IPS-15b (cell line): ENCODE measurements at regions not wholly inside any gene's neighbourhood (a gene's known extent, or its start where the extent isn't known, plus 50 kb on each side); places are given as distances from the start of the nearest gene placed in this dataset.
"Not testable (repeated sequence)": the region's sequence is repeated elsewhere in the genome, so short reads cannot be mapped to it uniquely, and the experiment has no call there.

Source experiments
- H3K27me3 ChIP-seq: one replicate; pipeline ENCODE4 v1.6.1; 2013; ENCODE audit warnings: low read length; ENCODE audit not compliant: control insufficient read depth, insufficient read depth
- H3K36me3 ChIP-seq: one replicate; pipeline ENCODE4 v1.6.1; 2013; ENCODE audit warnings: low read length; ENCODE audit not compliant: control insufficient read depth, insufficient read depth
- H3K4me1 ChIP-seq: one replicate; pipeline ENCODE4 v1.6.1; 2013; ENCODE audit warnings: mild to moderate bottlenecking, low read length; ENCODE audit not compliant: control insufficient read depth, insufficient read depth
- H3K4me3 ChIP-seq: one replicate; pipeline ENCODE4 v1.5.1; 2013; ENCODE audit warnings: low read depth, low read length
- H3K9ac ChIP-seq: one replicate; pipeline ENCODE4 v1.6.1; 2013; ENCODE audit warnings: low read depth, mild to moderate bottlenecking, low read length
- H3K9me3 ChIP-seq: one replicate; pipeline ENCODE4 v1.6.1; 2013; ENCODE audit warnings: mild to moderate bottlenecking, low read length; ENCODE audit not compliant: control insufficient read depth, insufficient read depth

- no peaks in the 10 kb centered on the region for H3K9me3 ChIP-seq
- no peaks in the 10 kb centered on the region for H3K36me3 ChIP-seq
- H3K9ac ChIP-seq, result no peak overlapping the region
- H3K4me3 ChIP-seq, result no peak overlapping the region
- H3K27me3 ChIP-seq, result no peaks in the 10 kb centered on the region
- H3K4me1 ChIP-seq, result no peaks in the 10 kb centered on the region
Measured at GRCh38 chr9:31870276-31870675, 514.2 kb upstream of the ACO1 start.

- H3K9ac ChIP-seq, result no peak overlapping the region
- no peak overlapping the region for H3K4me3 ChIP-seq
- H3K27me3 ChIP-seq, result no peaks in the 10 kb centered on the region
- no peaks in the 10 kb centered on the region for H3K4me1 ChIP-seq
- no peaks in the 10 kb centered on the region for H3K9me3 ChIP-seq
- no peaks in the 10 kb centered on the region for H3K36me3 ChIP-seq
Measured at GRCh38 chr9:31873722-31874121, 510.7 kb upstream of the ACO1 start.

GRCh38 chr9:31894008-31894407 lies 490.4 kb upstream of the ACO1 start:
- Histone ChIP-seq H3K36me3 (no peaks in the 10 kb centered on the region), H3K4me1 (no peaks in the 10 kb centered on the region), H3K27me3 (no peaks in the 10 kb centered on the region), H3K9me3 (no peaks in the 10 kb centered on the region), H3K9ac (no peak overlapping the region), H3K4me3 (no peak overlapping the region)

GRCh38 chr9:31908158-31908890 lies 476.1 kb upstream of the ACO1 start:
- Histone ChIP-seq H3K27me3 (no peaks in the 10 kb centered on the region), H3K4me1 (peaks cover 7% of the 10 kb centered on the region), H3K9me3 (no peaks in the 10 kb centered on the region), H3K36me3 (no peaks in the 10 kb centered on the region), H3K4me3 (no peak overlapping the region), H3K9ac (no peak overlapping the region)

- no peaks in the 10 kb centered on the region for H3K27me3 ChIP-seq
- no peaks in the 10 kb centered on the region for H3K36me3 ChIP-seq
- H3K9ac ChIP-seq, result no peak overlapping the region
- no peak overlapping the region for H3K4me3 ChIP-seq
- no peaks in the 10 kb centered on the region for H3K9me3 ChIP-seq
- H3K4me1 ChIP-seq, result peaks cover 7% of the 10 kb centered on the region
Measured at GRCh38 chr9:31908891-31909480, 475.5 kb upstream of the ACO1 start.

GRCh38 chr9:31912636-31913035 lies 471.8 kb upstream of the ACO1 start:
- no peak overlapping the region for H3K9ac ChIP-seq
- peaks cover 14% of the 10 kb centered on the region for H3K4me1 ChIP-seq
- no peaks in the 10 kb centered on the region for H3K27me3 ChIP-seq
- H3K4me3 ChIP-seq, result no peak overlapping the region
- no peaks in the 10 kb centered on the region for H3K36me3 ChIP-seq
- H3K9me3 ChIP-seq, result no peaks in the 10 kb centered on the region

- Histone ChIP-seq H3K36me3 (no peaks in the 10 kb centered on the region), H3K9ac (no peak overlapping the region), H3K4me1 (peaks cover 14% of the 10 kb centered on the region)
Measured at GRCh38 chr9:31916591-31917241, 467.7 kb upstream of the ACO1 start.

GRCh38 chr9:31937737-31938136 lies 446.7 kb upstream of the ACO1 start:
- not testable (repeated sequence) for H3K36me3 ChIP-seq, H3K27me3 ChIP-seq, H3K9ac ChIP-seq, H3K9me3 ChIP-seq, H3K4me1 ChIP-seq, H3K4me3 ChIP-seq

More at GRCh38 chr9:31916591-31917241, 467.7 kb upstream of the ACO1 start:
- Histone ChIP-seq H3K9me3 (no peaks in the 10 kb centered on the region), H3K4me3 (no peak overlapping the region), H3K27me3 (no peaks in the 10 kb centered on the region)

GRCh38 chr9:31950756-31951155 lies 433.7 kb upstream of the ACO1 start:
- Histone ChIP-seq H3K4me3 (no peak overlapping the region), H3K4me1 (no peaks in the 10 kb centered on the region), H3K27me3 (no peaks in the 10 kb centered on the region), H3K9ac (no peak overlapping the region), H3K9me3 (peaks cover 10% of the 10 kb centered on the region), H3K36me3 (no peaks in the 10 kb centered on the region)

- Histone ChIP-seq H3K9ac (no peak overlapping the region), H3K27me3 (no peaks in the 10 kb centered on the region), H3K4me1 (no peaks in the 10 kb centered on the region), H3K4me3 (no peak overlapping the region), H3K9me3 (no peaks in the 10 kb centered on the region), H3K36me3 (no peaks in the 10 kb centered on the region)
Measured at GRCh38 chr9:31958572-31958971, 425.9 kb upstream of the ACO1 start.

- H3K36me3 ChIP-seq, result no peaks in the 10 kb centered on the region
- no peak overlapping the region for H3K9ac ChIP-seq
- H3K4me3 ChIP-seq, result no peak overlapping the region
Measured at GRCh38 chr9:31969552-31969951, 414.9 kb upstream of the ACO1 start.

GRCh38 chr9:31983895-31984294 lies 400.5 kb upstream of the ACO1 start:
- Histone ChIP-seq H3K27me3 (no peaks in the 10 kb centered on the region), H3K9ac (no peak overlapping the region), H3K4me1 (no peaks in the 10 kb centered on the region), H3K36me3 (no peaks in the 10 kb centered on the region), H3K9me3 (peaks cover 6% of the 10 kb centered on the region), H3K4me3 (no peak overlapping the region)

More at GRCh38 chr9:31969552-31969951, 414.9 kb upstream of the ACO1 start:
- Histone ChIP-seq H3K4me1 (no peaks in the 10 kb centered on the region), H3K27me3 (no peaks in the 10 kb centered on the region), H3K9me3 (no peaks in the 10 kb centered on the region)
